ENCODE measurements at regions not wholly inside any gene's neighbourhood (a gene's known extent, or its start where the extent isn't known, plus 50 kb on each side); places are given as distances from the start of the nearest gene placed in this dataset.
"Not testable (repeated sequence)": the region's sequence is repeated elsewhere in the genome, so short reads cannot be mapped to it uniquely, and the experiment has no call there.

GRCh38 chr5:136749016-136749415 is 383.7 kb upstream of the TRPC7 start:
- no peak for TF ChIP-seq CTCF (IDR thresholded peaks at IDR 0.05; ENCODE audit: extremely low read depth, missing control alignments)
- DNase-seq (ENCODE audit: low spot score) = no peak

- DNase-seq (ENCODE audit: low spot score) = no peak
- TF ChIP-seq CTCF (IDR thresholded peaks at IDR 0.05; ENCODE audit: extremely low read depth, missing control alignments) = no peak
These were observed 377.7 kb upstream of the TRPC7 start for GRCh38 chr5:136743052-136743451.

GRCh38 chr5:136740228-136740627 is 374.9 kb upstream of the TRPC7 start:
- DNase-seq (ENCODE audit: low spot score) = no peak
- TF ChIP-seq CTCF (IDR thresholded peaks at IDR 0.05; ENCODE audit: extremely low read depth, missing control alignments) = no peak

GRCh38 chr5:136739271-136739670 is 373.9 kb upstream of the TRPC7 start:
- not testable (repeated sequence) for DNase-seq (ENCODE audit: low spot score)

GRCh38 chr5:136738829-136739228 is 373.5 kb upstream of the TRPC7 start:
- TF ChIP-seq CTCF (IDR thresholded peaks at IDR 0.05; ENCODE audit: extremely low read depth, missing control alignments) = no peak
- no peak for DNase-seq (ENCODE audit: low spot score)

GRCh38 chr5:136736021-136736420 is 370.7 kb upstream of the TRPC7 start:
- no peak for DNase-seq (ENCODE audit: low spot score)
- no peak for TF ChIP-seq CTCF (IDR thresholded peaks at IDR 0.05; ENCODE audit: extremely low read depth, missing control alignments)

- DNase-seq (ENCODE audit: low spot score) = not testable (repeated sequence)
These were observed 370.3 kb upstream of the TRPC7 start for GRCh38 chr5:136735611-136736010.

- no peak for DNase-seq (ENCODE audit: low spot score)
- no peak for TF ChIP-seq CTCF (IDR thresholded peaks at IDR 0.05; ENCODE audit: extremely low read depth, missing control alignments)
These were observed 369.3 kb upstream of the TRPC7 start for GRCh38 chr5:136734628-136735027.

- no peak for TF ChIP-seq CTCF (IDR thresholded peaks at IDR 0.05; ENCODE audit: extremely low read depth, missing control alignments)
These were observed 367.4 kb upstream of the TRPC7 start for GRCh38 chr5:136732751-136733150.

More at GRCh38 chr5:136732751-136733150, 367.4 kb upstream of the TRPC7 start:
- no peak for DNase-seq (ENCODE audit: low spot score)

Data from GM20000 (cell line).